Astrocyte (in vitro differentiated cells and primary cell): ENCODE measurements at regions not wholly inside any gene's neighbourhood (a gene's known extent, or its start where the extent isn't known, plus 50 kb on each side); places are given as distances from the start of the nearest gene placed in this dataset.

Source experiments
- DNase-seq: peaks from one replicate; pipeline ENCODE4 v3.0.0-alpha.2; 2010; ENCODE audit warnings: low read depth
- FAIRE-seq: peaks from 2 replicates; lab custom pipeline; 2011; peaks lifted over from hg19 to GRCh38; lab: Jason Lieb, UNC
- H2AFZ ChIP-seq: 2 replicates; pipeline ENCODE4 v1.6.0; 2012; ENCODE audit warnings: low read depth, low read length, inconsistent platforms
- H3K27ac ChIP-seq: 2 replicates; pipeline ENCODE4 v1.5.1; 2011; ENCODE audit warnings: low read depth, low read length, inconsistent platforms
- H3K27me3 ChIP-seq: 2 replicates; pipeline ENCODE4 v1.6.0; 2011; ENCODE audit warnings: low read length, inconsistent platforms; ENCODE audit not compliant: insufficient read depth
- H3K36me3 ChIP-seq: 2 replicates; pipeline ENCODE4 v1.5.1; 2011; ENCODE audit warnings: low read length, inconsistent platforms; ENCODE audit not compliant: insufficient read depth
- H3K4me1 ChIP-seq: 2 replicates; pipeline ENCODE4 v1.5.1; 2011; ENCODE audit warnings: low read length, inconsistent platforms; ENCODE audit not compliant: insufficient read depth
- H3K4me2 ChIP-seq: 2 replicates; pipeline ENCODE4 v1.6.0; 2012; ENCODE audit warnings: low read length, inconsistent platforms
- H3K4me3 ChIP-seq: 2 replicates; pipeline ENCODE4 v1.5.1; 2011; ENCODE audit warnings: low read depth, mild to moderate bottlenecking, low read length, inconsistent platforms; ENCODE audit not compliant: insufficient read depth
- H3K79me2 ChIP-seq: 2 replicates; pipeline ENCODE4 v1.6.0; 2012; ENCODE audit warnings: mild to moderate bottlenecking, low read length, inconsistent platforms; ENCODE audit not compliant: insufficient read depth
- H3K9ac ChIP-seq: 2 replicates; pipeline ENCODE4 v1.6.0; 2012; ENCODE audit warnings: mild to moderate bottlenecking, low read length, inconsistent platforms
- H3K9me3 ChIP-seq: 2 replicates; pipeline ENCODE4 v1.5.1; 2012; ENCODE audit warnings: low read depth, mild to moderate bottlenecking, low read length, inconsistent platforms; ENCODE audit not compliant: insufficient read depth
- H4K20me1 ChIP-seq: 2 replicates; pipeline ENCODE4 v1.6.0; 2012; ENCODE audit warnings: low read length, inconsistent platforms; ENCODE audit not compliant: insufficient read depth
- H3K27ac Mint-ChIP-seq: one replicate; pipeline ENCODE4 v1.8.0; 2021; ENCODE audit warnings: mild to moderate bottlenecking, mixed read lengths; ENCODE audit not compliant: unreplicated experiment
- H3K27me3 Mint-ChIP-seq: one replicate; pipeline ENCODE4 v1.8.0; 2021; ENCODE audit warnings: low read depth, mixed read lengths; ENCODE audit not compliant: unreplicated experiment
- H3K36me3 Mint-ChIP-seq: one replicate; pipeline ENCODE4 v1.8.0; 2021; ENCODE audit warnings: low read depth, mixed read lengths; ENCODE audit not compliant: unreplicated experiment
- H3K4me1 Mint-ChIP-seq: one replicate; pipeline ENCODE4 v1.8.0; 2021; ENCODE audit warnings: low read depth, mixed read lengths; ENCODE audit not compliant: unreplicated experiment
- H3K4me3 Mint-ChIP-seq: one replicate; pipeline ENCODE4 v1.8.0; 2021; ENCODE audit warnings: mild to moderate bottlenecking, moderate library complexity, mixed read lengths; ENCODE audit not compliant: unreplicated experiment
- H3K9me3 Mint-ChIP-seq: one replicate; pipeline ENCODE4 v1.8.0; 2021; ENCODE audit warnings: mild to moderate bottlenecking, mixed read lengths; ENCODE audit not compliant: unreplicated experiment
- CTCF ChIP-seq: IDR thresholded peaks from 2 replicates; pipeline ENCODE4 v1.5.1; 2011; ENCODE audit warnings: low read depth, mild to moderate bottlenecking, inconsistent platforms, low read length, moderate library complexity; ENCODE audit not compliant: insufficient read depth
- EZH2 ChIP-seq: IDR thresholded peaks from 2 replicates; pipeline ENCODE4 v1.6.1; 2012; ENCODE audit warnings: mild to moderate bottlenecking, low read length, inconsistent platforms; ENCODE audit not compliant: insufficient read depth

GRCh38 chr2:81675641-81676040 is 1371.1 kb upstream of the LRRTM1 start:
- Mint-ChIP-seq H3K27me3 (no peaks in the 10 kb centered on the region), H3K4me1 (no peaks in the 10 kb centered on the region), H3K4me3 (no peak overlapping the region), H3K27ac (no peak overlapping the region), H3K36me3 (no peaks in the 10 kb centered on the region), H3K9me3 (no peaks in the 10 kb centered on the region)
- Histone ChIP-seq H3K36me3 (no peaks in the 10 kb centered on the region), H2AFZ (no peak overlapping the region), H3K79me2 (no peaks in the 10 kb centered on the region), H3K9ac (no peak overlapping the region), H3K4me1 (no peaks in the 10 kb centered on the region), H3K27me3 (no peaks in the 10 kb centered on the region), H3K9me3 (no peaks in the 10 kb centered on the region), H3K27ac (no peak overlapping the region), H4K20me1 (no peaks in the 10 kb centered on the region), H3K4me2 (no peak overlapping the region), H3K4me3 (no peak overlapping the region)
- TF ChIP-seq EZH2, result no peak
- TF ChIP-seq CTCF, result no peak
- DNase-seq (no peak), FAIRE-seq (no peak)

- H3K79me2 ChIP-seq, result no peaks in the 10 kb centered on the region
- H3K27ac ChIP-seq, result no peak overlapping the region
- DNase-seq (no peak), FAIRE-seq (no peak)
- Mint-ChIP-seq H3K4me3 (no peak overlapping the region), H3K36me3 (no peaks in the 10 kb centered on the region), H3K4me1 (no peaks in the 10 kb centered on the region), H3K27ac (no peak overlapping the region), H3K27me3 (no peaks in the 10 kb centered on the region), H3K9me3 (no peaks in the 10 kb centered on the region)
- no peak overlapping the region for H3K4me3 ChIP-seq
- H3K36me3 ChIP-seq, result no peaks in the 10 kb centered on the region
- no peaks in the 10 kb centered on the region for H3K4me1 ChIP-seq
- H2AFZ ChIP-seq, result no peak overlapping the region
- no peak overlapping the region for H3K9ac ChIP-seq
- TF ChIP-seq EZH2 (no peak), CTCF (no peak)
- H3K9me3 ChIP-seq, result no peaks in the 10 kb centered on the region
- H3K4me2 ChIP-seq, result no peak overlapping the region
- H4K20me1 ChIP-seq, result no peaks in the 10 kb centered on the region
- no peaks in the 10 kb centered on the region for H3K27me3 ChIP-seq
Measured at GRCh38 chr2:81672923-81673322, 1368.4 kb upstream of the LRRTM1 start.

- no peaks in the 10 kb centered on the region for H3K4me1 Mint-ChIP-seq
- no peak for TF ChIP-seq CTCF
- TF ChIP-seq EZH2, result no peak
- no peak overlapping the region for H3K4me2 ChIP-seq
Measured at GRCh38 chr2:81672516-81672915, 1368.0 kb upstream of the LRRTM1 start.

More at GRCh38 chr2:81672516-81672915, 1368.0 kb upstream of the LRRTM1 start:
- no peak overlapping the region for H3K9ac ChIP-seq
- no peak overlapping the region for H2AFZ ChIP-seq
- H3K27ac ChIP-seq, result no peak overlapping the region
- Mint-ChIP-seq H3K9me3 (no peaks in the 10 kb centered on the region), H3K27me3 (no peaks in the 10 kb centered on the region), H3K27ac (no peak overlapping the region), H3K36me3 (no peaks in the 10 kb centered on the region), H3K4me3 (no peak overlapping the region)
- no peaks in the 10 kb centered on the region for H4K20me1 ChIP-seq
- H3K4me1 ChIP-seq, result no peaks in the 10 kb centered on the region
- H3K79me2 ChIP-seq, result no peaks in the 10 kb centered on the region
- H3K36me3 ChIP-seq, result no peaks in the 10 kb centered on the region
- DNase-seq, result no peak
- no peak for FAIRE-seq
- H3K4me3 ChIP-seq, result no peak overlapping the region
- no peaks in the 10 kb centered on the region for H3K9me3 ChIP-seq
- no peaks in the 10 kb centered on the region for H3K27me3 ChIP-seq
